ENCODE measurements at regions not wholly inside any gene's neighbourhood (a gene's known extent, or its start where the extent isn't known, plus 50 kb on each side); places are given as distances from the start of the nearest gene placed in this dataset.

- DNase-seq = no peak
Measured at GRCh38 chr17:13403982-13404946, 197.5 kb downstream of the HS3ST3A1 start.

GRCh38 chr17:13400491-13400890 is 201.2 kb downstream of the HS3ST3A1 start:
- DNase-seq = peak; percentile 19 to 29

- DNase-seq = no peak
Measured at GRCh38 chr17:13398853-13399252, 202.9 kb downstream of the HS3ST3A1 start.

GRCh38 chr17:13398091-13398490 is 203.6 kb downstream of the HS3ST3A1 start:
- DNase-seq = no peak

GRCh38 chr17:13395862-13396261 is 205.9 kb downstream of the HS3ST3A1 start:
- no peak for DNase-seq

DNA sequence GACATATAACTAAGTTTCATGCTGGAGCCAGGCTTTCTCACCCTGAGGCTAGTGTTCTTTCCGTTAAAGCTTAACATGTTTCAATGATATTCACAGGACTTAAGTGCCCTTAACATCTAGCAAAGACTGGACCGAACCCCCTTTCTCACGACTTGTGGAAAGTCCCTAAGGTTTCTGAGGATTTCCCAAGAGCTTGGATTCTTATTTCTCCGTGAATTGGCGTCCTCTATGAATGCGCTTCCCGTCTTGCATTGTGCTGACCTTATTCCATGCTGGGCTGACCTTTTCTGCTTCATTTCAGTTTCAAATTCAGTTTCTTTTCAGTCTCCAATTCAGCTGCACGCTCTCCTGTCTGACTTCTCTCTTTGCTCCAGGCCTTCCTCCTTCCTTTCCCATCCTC is 206.4 kb downstream of the HS3ST3A1 start:
- peak in 1 of 2 donors; percentile 4 for DNase-seq

DNA sequence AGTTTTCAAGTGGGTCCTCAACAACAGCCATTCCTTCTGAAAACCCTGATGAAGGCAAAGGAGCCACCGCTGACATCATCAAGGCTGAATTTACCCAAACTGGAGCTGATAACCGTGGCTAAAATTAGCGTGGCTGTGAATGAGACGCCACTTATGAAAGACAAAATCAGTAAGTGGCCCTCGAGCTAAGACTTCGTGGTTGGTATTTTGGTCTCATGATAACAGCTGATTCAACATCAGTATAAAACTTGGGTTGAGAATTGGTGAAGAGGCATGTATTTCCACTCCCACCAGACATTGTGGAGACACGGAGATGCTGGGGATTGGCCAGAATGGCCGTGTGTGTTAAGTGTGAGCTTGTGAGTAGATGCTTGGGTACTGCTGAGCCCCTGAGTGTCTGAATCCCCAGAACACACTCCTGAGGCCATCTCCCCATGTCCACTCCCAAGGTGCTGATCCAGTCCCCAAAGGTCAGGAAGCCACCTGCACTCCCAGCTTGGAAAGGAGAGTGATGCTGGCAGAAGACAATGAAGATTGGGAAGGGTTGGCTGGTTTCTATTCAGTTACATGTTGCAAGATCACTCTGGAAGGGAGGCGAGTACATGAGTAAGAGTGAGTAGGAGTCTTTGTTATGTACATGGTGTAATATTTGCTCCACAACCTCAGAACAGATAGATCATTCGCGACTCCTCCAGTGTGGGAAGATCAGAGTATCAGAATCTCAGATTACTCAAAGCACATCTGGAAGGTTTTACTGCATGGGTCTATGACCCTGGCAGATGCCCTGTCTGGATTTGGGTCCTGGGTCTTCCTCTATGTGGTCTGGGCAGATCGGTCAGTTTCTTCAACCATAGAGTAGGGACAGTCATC is 207.7 kb downstream of the HS3ST3A1 start:
- peak in 1 of 2 donors; percentile 38 for DNase-seq

- no peak for DNase-seq
Measured at GRCh38 chr17:13387952-13388351, 213.8 kb downstream of the HS3ST3A1 start.

GRCh38 chr17:13387236-13387635 is 214.5 kb downstream of the HS3ST3A1 start:
- no peak for DNase-seq

GRCh38 chr17:13385481-13385911 is 216.2 kb downstream of the HS3ST3A1 start:
- peak; percentile 35 to 37 for DNase-seq

DNA sequence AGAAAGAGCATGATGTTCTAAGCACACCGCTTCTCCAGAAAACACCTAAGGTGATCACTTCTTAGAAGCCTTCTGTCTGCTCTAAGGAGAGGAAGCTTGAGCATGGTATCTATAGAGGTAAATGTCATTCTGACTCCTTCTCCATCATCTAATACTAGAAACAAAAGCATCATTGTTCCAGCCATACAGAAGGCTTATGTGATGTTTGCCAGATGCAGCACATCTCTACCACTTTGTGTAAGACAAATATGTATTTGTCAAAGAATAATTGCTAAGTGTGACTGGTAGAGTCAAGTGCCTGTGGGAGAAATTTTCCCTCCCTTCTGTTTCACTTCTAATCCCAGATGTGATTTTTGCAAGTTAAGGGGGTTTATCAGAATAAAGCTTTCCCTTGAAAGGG is 217.1 kb downstream of the HS3ST3A1 start:
- no peak for DNase-seq

DNA sequence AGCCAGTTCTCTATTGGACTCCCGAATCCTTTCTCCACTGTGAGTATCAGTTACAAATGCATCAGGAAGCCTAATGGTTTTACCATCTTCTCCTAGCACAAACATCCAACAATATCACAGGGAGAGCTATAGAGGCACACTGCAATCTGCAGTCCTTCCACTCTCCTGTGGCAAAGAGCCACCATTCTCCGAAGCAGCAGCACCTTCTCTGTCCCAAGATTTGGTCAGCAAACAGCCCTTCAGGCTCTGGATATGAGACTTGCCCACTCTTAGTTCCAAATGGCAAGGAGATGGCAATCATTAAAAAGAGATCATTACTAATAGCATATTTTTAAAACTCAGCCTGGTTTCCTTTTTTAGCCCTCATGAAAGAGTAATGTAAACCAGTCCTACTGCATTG is 223.4 kb downstream of the HS3ST3A1 start:
- no peak for DNase-seq

- no peak for DNase-seq
Measured at GRCh38 chr17:13374203-13375143, 227.3 kb downstream of the HS3ST3A1 start.

DNA sequence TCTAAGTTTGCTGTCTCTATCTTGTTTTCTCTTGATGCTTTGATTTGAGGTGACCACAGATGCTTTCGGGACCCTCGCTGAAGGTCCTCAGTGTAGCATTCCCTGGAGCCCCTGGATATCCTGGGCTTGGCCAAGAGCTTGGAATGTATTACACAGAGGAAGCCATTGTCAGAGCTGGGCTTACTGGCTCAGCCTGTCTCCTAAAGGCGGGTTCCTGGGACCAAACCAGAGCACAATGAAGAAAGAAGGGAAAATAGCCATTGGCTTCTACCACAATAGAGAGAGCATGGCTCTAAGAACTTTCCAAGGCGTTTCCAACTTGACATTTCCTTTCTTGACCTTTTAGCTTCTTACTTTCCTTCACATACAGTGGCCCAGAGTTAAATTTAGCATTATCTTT is 229.3 kb downstream of the HS3ST3A1 start:
- DNase-seq = no peak

DNA sequence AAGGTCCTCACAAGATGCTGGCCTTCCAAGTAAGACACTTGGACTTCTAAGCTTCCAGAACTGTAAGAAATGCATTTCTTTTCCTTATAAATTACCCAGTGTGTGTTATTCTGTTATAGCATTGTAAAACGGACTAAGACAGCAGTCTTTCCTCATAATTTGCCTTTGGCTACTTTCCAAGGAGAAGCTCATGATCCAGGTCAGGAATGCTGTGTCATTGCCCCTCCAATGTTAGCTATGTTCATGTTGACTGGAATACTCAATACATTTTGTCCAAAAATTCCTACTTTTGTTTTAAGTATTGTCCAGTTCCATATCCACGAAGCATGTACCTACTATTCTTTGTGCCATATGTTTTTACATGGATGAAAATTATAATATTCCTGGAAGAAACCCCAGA is 234.6 kb downstream of the HS3ST3A1 start:
- DNase-seq = no peak

DNA sequence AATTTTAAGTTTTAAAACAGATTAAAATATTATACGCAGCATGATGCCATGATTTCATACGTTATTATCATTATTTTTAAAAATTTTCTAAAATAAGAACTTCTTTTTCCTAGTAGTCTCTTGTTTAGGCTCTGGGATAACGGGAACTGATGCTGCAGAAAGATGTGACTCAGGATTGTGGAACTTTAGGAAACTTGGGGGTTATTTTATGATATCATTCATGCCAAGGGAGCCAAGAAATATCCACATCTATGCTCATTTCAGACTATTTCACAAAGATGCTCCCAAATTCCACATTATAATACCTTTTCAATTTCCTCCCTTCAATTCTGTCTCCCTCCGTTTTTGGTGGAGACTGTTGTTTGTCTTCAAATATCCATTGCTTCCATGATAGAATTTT is 236.4 kb downstream of the HS3ST3A1 start:
- DNase-seq = no peak

GRCh38 chr17:13363771-13364170 is 238.0 kb downstream of the HS3ST3A1 start:
- no peak for DNase-seq

GRCh38 chr17:13362341-13363122 is 239.2 kb downstream of the HS3ST3A1 start:
- DNase-seq = no peak

DNA sequence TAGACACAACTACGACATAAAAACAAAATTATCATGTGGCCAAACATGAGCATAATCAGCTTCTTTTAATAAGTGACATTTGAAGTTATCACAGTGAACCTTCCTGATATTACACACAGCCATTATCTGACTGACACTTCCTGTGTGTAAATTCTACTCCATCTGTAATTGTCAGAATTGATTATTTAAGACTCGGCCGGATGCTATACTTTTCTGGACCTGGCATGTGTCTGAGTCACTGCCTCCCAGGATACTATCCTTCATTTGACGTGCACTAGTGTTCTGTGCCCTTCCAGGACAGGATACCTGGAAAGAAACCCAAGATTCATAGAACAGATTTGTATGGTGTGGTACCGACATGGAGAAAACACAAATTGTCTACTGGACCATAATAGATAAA is 242.0 kb downstream of the HS3ST3A1 start:
- no peak for DNase-seq

DNA sequence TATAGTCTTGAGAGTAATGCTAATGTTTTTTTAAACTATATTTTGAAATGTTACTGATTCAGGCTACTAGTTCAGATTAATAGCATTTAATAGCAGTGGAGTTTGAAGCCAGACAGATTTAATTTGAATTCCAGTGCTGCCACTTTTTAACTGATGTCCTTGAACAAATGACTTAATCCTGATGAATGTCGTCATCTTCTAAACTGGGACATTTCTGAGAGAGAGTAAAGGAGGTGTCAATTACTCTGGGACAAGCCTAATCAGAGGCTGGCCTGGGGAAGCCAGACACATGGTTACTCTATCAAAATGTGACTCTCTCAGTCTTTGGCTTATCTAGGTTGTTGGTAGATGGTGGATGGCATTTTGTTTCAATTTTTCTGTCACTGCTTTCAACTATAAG is 246.7 kb downstream of the HS3ST3A1 start:
- no peak for DNase-seq

- no peak for DNase-seq
Measured at GRCh38 chr17:13353590-13353989, 248.1 kb downstream of the HS3ST3A1 start.
